HPDE6-E6E7 (cell line): ENCODE measurements at regions not wholly inside any gene's neighbourhood (a gene's known extent, or its start where the extent isn't known, plus 50 kb on each side); places are given as distances from the start of the nearest gene placed in this dataset.
"Not testable (repeated sequence)": the region's sequence is repeated elsewhere in the genome, so short reads cannot be mapped to it uniquely, and the experiment has no call there.

Experiments used
- DNase-seq: peaks from one replicate; pipeline ENCODE4 v3.0.0; 2011; ENCODE audit warnings: missing footprints; ENCODE audit errors: extremely low spot score

GRCh38 chr6:15079288-15079817, 166.5 kb upstream of the JARID2 start:
- no peak for DNase-seq

- DNase-seq, result no peak
Measured at GRCh38 chr6:15080895-15081294, 165.0 kb upstream of the JARID2 start.

- DNase-seq, result no peak
Measured at GRCh38 chr6:15081447-15081846, 164.4 kb upstream of the JARID2 start.

GRCh38 chr6:15082708-15083107, 163.2 kb upstream of the JARID2 start:
- no peak for DNase-seq

- no peak for DNase-seq
Measured at GRCh38 chr6:15086348-15087158, 159.3 kb upstream of the JARID2 start.

- DNase-seq, result no peak
Measured at GRCh38 chr6:15087186-15087589, 158.7 kb upstream of the JARID2 start.

GRCh38 chr6:15088904-15089568, 156.8 kb upstream of the JARID2 start:
- DNase-seq, result no peak

GRCh38 chr6:15089569-15090144, 156.2 kb upstream of the JARID2 start:
- DNase-seq, result no peak

- no peak for DNase-seq
Measured at GRCh38 chr6:15090145-15090579, 155.7 kb upstream of the JARID2 start.

- DNase-seq, result no peak
Measured at GRCh38 chr6:15090745-15091384, 155.0 kb upstream of the JARID2 start.

- no peak for DNase-seq
Measured at GRCh38 chr6:15096894-15097837, 148.7 kb upstream of the JARID2 start.

GRCh38 chr6:15101130-15101529, 144.7 kb upstream of the JARID2 start:
- DNase-seq, result no peak

GRCh38 chr6:15102241-15102640, 143.6 kb upstream of the JARID2 start:
- no peak for DNase-seq

GRCh38 chr6:15106958-15107643, 138.8 kb upstream of the JARID2 start:
- no peak for DNase-seq

GRCh38 chr6:15107644-15108382, 138.1 kb upstream of the JARID2 start:
- DNase-seq, result no peak

- DNase-seq, result no peak
Measured at GRCh38 chr6:15108383-15108715, 137.5 kb upstream of the JARID2 start.

GRCh38 chr6:15109338-15110090, 136.4 kb upstream of the JARID2 start:
- DNase-seq, result no peak

- DNase-seq, result no peak
Measured at GRCh38 chr6:15110726-15111354, 135.0 kb upstream of the JARID2 start.

- DNase-seq, result not testable (repeated sequence)
Measured at GRCh38 chr6:15111576-15111975, 134.3 kb upstream of the JARID2 start.
